ENCODE measurements at regions not wholly inside any gene's neighbourhood (a gene's known extent, or its start where the extent isn't known, plus 50 kb on each side); places are given as distances from the start of the nearest gene placed in this dataset.

- no peak for TF ChIP-seq HLTF (IDR thresholded peaks at IDR 0.05)
- TF ChIP-seq DIDO1 (tag; IDR thresholded peaks at IDR 0.05; ENCODE audit: low read depth) = no peak
- TF ChIP-seq ZSCAN32 (CRISPR knock-in tag; IDR thresholded peaks at IDR 0.05) = no peak
- no peak for TF ChIP-seq ID3 (CRISPR knock-in tag; IDR thresholded peaks at IDR 0.05)
- TF ChIP-seq ID3 (tag; IDR thresholded peaks at IDR 0.05) = no peak
- TF ChIP-seq ZNF311 (CRISPR knock-in tag; IDR thresholded peaks at IDR 0.05) = no peak
- no peak for TF ChIP-seq GATA2 (CRISPR knock-in tag; IDR thresholded peaks at IDR 0.05)
- no peak for TF ChIP-seq ZNF830 (CRISPR knock-in tag; IDR thresholded peaks at IDR 0.05)
- no peak for TF ChIP-seq ZNF280B (CRISPR knock-in tag; IDR thresholded peaks at IDR 0.05)
- FAIRE-seq = no peak
- intact Hi-C loops (cut with micrococcal nuclease) = no loop called here
- DNase-seq (ENCODE audit: extremely low read depth in 1 of 4, low spot score in 3 of 4) = no peak
- Histone ChIP-seq H3K9me1 (ENCODE audit: control insufficient read depth, insufficient read depth, low read length) (no peaks in the 10 kb centered on the region), H2AFZ (ENCODE audit: low read depth, low read length) (no peak overlapping the region), H3K4me3 (no peak overlapping the region), H3K36me3 (ENCODE audit: control insufficient read depth, insufficient read depth, low read length) (no peaks in the 10 kb centered on the region), H3K27me3 (ENCODE audit: control insufficient read depth in 2 of 2, insufficient read depth in 2 of 2, low read length in 2 of 2) (peaks cover 24 to 67% of the 10 kb centered on the region in 2 experiments), H3K79me2 (ENCODE audit: control insufficient read depth, insufficient read depth, low read length) (no peaks in the 10 kb centered on the region), H3K9me3 (replicated peaks; ENCODE audit: control insufficient read depth, insufficient read depth, low read depth, low read length) (no peaks in the 10 kb centered on the region), H3K4me1 (replicated peaks in 1 of 2; ENCODE audit: control insufficient read depth in 2 of 2, insufficient read depth in 2 of 2, low read length in 2 of 2) (peaks cover 6 to 8% of the 10 kb centered on the region in 2 experiments; a peak in 4 of 5 replicates), H3K9ac (ENCODE audit: insufficient read depth in 1 of 2, low read depth in 2 of 2, low read length in 2 of 2) (no peak overlapping the region), H4K20me1 (replicated peaks; ENCODE audit: control insufficient read depth, insufficient read depth, low read length) (peaks cover 2% of the 10 kb centered on the region; the same call in 1 of the 2 replicates), H3K4me2 (ENCODE audit: insufficient read depth, low read length) (no peak overlapping the region), H3K27ac (ENCODE audit: extremely low read depth, low read depth, low read length) (no peak overlapping the region)
- 15% methylated on average over 15 of the region's 16 CpGs for WGBS (ENCODE audit: insufficient coverage, low coverage, missing lambda C conversion rate)
- in situ Hi-C loops (cut with MboI) = no loop called here
- ATAC-seq = no peak
- ChIA-PET CTCF (ENCODE audit: low intra/inter-chr PET ratio) (no interaction called here), POLR2A (interaction anchor here (0.7 kb wide), 1 partner anchor 10 kb away, joined by 3 read pairs; no protein-coding TSS in a partner anchor)
- no TSS peak for BruUV-seq (replicated peaks)
Measured at GRCh38 chr2:128389388-128390086, 70.9 kb upstream of the HS6ST1 start.
